OCI-LY7 (cell line): ENCODE measurements at regions not wholly inside any gene's neighbourhood (a gene's known extent, or its start where the extent isn't known, plus 50 kb on each side); places are given as distances from the start of the nearest gene placed in this dataset.

ENCODE experiments used
- EZH2phosphoT487 ChIP-seq: fragments of 200-600 bp; sonication (generic); IDR thresholded peaks from 2 replicates; pipeline ENCODE4 v1.6.1; 2018; ENCODE audit warnings: low read depth, borderline replicate concordance, mild to moderate bottlenecking, mixed run types, antibody characterized with exemption, low read length, moderate library complexity, mixed read lengths
- TF ChIP-seq, protein P1 (sequence below): fragments of 200-600 bp; sonication (generic); conservative IDR thresholded peaks from 2 replicates; pipeline ENCODE4 v1.5.1; 2014; ENCODE audit warnings: mild to moderate bottlenecking, antibody characterized with exemption, low read length, moderate library complexity, mixed read lengths

DNA sequence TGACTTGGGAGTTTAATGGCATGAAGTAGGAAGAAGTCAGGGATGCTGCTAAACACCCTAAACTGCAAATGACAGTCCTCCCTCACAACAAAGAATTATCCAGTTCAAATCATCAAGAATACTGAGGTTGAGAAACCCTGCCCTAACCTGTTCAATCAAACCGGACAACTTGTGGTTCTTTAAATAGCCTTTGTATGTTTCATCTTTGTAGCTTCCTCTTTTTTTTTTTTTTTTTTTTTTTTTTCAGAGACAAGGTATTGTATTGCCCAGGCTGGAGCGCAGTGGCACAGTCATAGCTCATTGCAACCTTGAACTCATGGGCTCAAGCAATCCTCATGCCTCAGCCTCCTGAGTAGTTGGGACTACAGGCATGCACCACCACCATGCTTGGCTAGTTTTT, 52.5 kb upstream of the TTC29 start:
- TF ChIP-seq, protein P1, sequence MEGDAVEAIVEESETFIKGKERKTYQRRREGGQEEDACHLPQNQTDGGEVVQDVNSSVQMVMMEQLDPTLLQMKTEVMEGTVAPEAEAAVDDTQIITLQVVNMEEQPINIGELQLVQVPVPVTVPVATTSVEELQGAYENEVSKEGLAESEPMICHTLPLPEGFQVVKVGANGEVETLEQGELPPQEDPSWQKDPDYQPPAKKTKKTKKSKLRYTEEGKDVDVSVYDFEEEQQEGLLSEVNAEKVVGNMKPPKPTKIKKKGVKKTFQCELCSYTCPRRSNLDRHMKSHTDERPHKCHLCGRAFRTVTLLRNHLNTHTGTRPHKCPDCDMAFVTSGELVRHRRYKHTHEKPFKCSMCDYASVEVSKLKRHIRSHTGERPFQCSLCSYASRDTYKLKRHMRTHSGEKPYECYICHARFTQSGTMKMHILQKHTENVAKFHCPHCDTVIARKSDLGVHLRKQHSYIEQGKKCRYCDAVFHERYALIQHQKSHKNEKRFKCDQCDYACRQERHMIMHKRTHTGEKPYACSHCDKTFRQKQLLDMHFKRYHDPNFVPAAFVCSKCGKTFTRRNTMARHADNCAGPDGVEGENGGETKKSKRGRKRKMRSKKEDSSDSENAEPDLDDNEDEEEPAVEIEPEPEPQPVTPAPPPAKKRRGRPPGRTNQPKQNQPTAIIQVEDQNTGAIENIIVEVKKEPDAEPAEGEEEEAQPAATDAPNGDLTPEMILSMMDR, result no peak
- TF ChIP-seq EZH2phosphoT487, result no peak
